ENCODE measurements at regions not wholly inside any gene's neighbourhood (a gene's known extent, or its start where the extent isn't known, plus 50 kb on each side); places are given as distances from the start of the nearest gene placed in this dataset.

GRCh38 chr2:160683206-160683605 lies 189.6 kb upstream of the RBMS1 start:
- Histone ChIP-seq H3K9me3 (ENCODE audit: control insufficient read depth in 1 of 2, low read length in 2 of 2) (no peaks in the 10 kb centered on the region), H3K36me3 (ENCODE audit: control insufficient read depth in 1 of 2, insufficient read depth in 2 of 2, low read length in 2 of 2) (no peaks in the 10 kb centered on the region), H3K27me3 (ENCODE audit: low read depth, low read length) (no peaks in the 10 kb centered on the region), H3K4me1 (ENCODE audit: control insufficient read depth in 1 of 2, insufficient read depth in 2 of 2, low read length in 2 of 2) (no peaks in the 10 kb centered on the region), H3K4me3 (ENCODE audit: low read depth in 1 of 2, low read length in 2 of 2) (no peak overlapping the region), H3K27ac (ENCODE audit: low read length) (no peak overlapping the region)

GRCh38 chr2:160687629-160688028 lies 194.0 kb upstream of the RBMS1 start:
- H3K9me3 ChIP-seq (ENCODE audit: control insufficient read depth in 1 of 2, low read length in 2 of 2) = no peaks in the 10 kb centered on the region
- no peaks in the 10 kb centered on the region for H3K4me1 ChIP-seq (ENCODE audit: control insufficient read depth in 1 of 2, insufficient read depth in 2 of 2, low read length in 2 of 2)
- no peaks in the 10 kb centered on the region for H3K27me3 ChIP-seq (ENCODE audit: low read depth, low read length)
- no peak overlapping the region for H3K27ac ChIP-seq (ENCODE audit: low read length)
- no peak overlapping the region for H3K4me3 ChIP-seq (ENCODE audit: low read depth in 1 of 2, low read length in 2 of 2)
- no peaks in the 10 kb centered on the region for H3K36me3 ChIP-seq (ENCODE audit: control insufficient read depth in 1 of 2, insufficient read depth in 2 of 2, low read length in 2 of 2)

- H3K4me3 ChIP-seq (ENCODE audit: low read depth in 1 of 2, low read length in 2 of 2) = no peak overlapping the region
- no peaks in the 10 kb centered on the region for H3K4me1 ChIP-seq (ENCODE audit: control insufficient read depth in 1 of 2, insufficient read depth in 2 of 2, low read length in 2 of 2)
- H3K36me3 ChIP-seq (ENCODE audit: control insufficient read depth in 1 of 2, insufficient read depth in 2 of 2, low read length in 2 of 2) = no peaks in the 10 kb centered on the region
- H3K27ac ChIP-seq (ENCODE audit: low read length) = no peak overlapping the region
- no peaks in the 10 kb centered on the region for H3K9me3 ChIP-seq (ENCODE audit: control insufficient read depth in 1 of 2, low read length in 2 of 2)
- no peaks in the 10 kb centered on the region for H3K27me3 ChIP-seq (ENCODE audit: low read depth, low read length)
Observed at GRCh38 chr2:160689441-160689840, 195.8 kb upstream of the RBMS1 start.

- H3K27ac ChIP-seq (ENCODE audit: low read length) = no peak overlapping the region
- no peak overlapping the region for H3K4me3 ChIP-seq (ENCODE audit: low read depth in 1 of 2, low read length in 2 of 2)
- H3K9me3 ChIP-seq (ENCODE audit: control insufficient read depth in 1 of 2, low read length in 2 of 2) = no peaks in the 10 kb centered on the region
- H3K36me3 ChIP-seq (ENCODE audit: control insufficient read depth in 1 of 2, insufficient read depth in 2 of 2, low read length in 2 of 2) = no peaks in the 10 kb centered on the region
- H3K4me1 ChIP-seq (ENCODE audit: control insufficient read depth in 1 of 2, insufficient read depth in 2 of 2, low read length in 2 of 2) = no peaks in the 10 kb centered on the region
- no peaks in the 10 kb centered on the region for H3K27me3 ChIP-seq (ENCODE audit: low read depth, low read length)
Observed at GRCh38 chr2:160694221-160694620, 200.6 kb upstream of the RBMS1 start.

GRCh38 chr2:160694631-160695030 lies 201.0 kb upstream of the RBMS1 start:
- no peaks in the 10 kb centered on the region for H3K36me3 ChIP-seq (ENCODE audit: control insufficient read depth in 1 of 2, insufficient read depth in 2 of 2, low read length in 2 of 2)
- no peak overlapping the region for H3K4me3 ChIP-seq (ENCODE audit: low read depth in 1 of 2, low read length in 2 of 2)

GRCh38 chr2:160695402-160696086 lies 201.9 kb upstream of the RBMS1 start:
- no peaks in the 10 kb centered on the region for H3K36me3 ChIP-seq (ENCODE audit: control insufficient read depth in 1 of 2, insufficient read depth in 2 of 2, low read length in 2 of 2)
- no peak overlapping the region for H3K27ac ChIP-seq (ENCODE audit: low read length)

More at GRCh38 chr2:160694631-160695030, 201.0 kb upstream of the RBMS1 start:
- Histone ChIP-seq H3K27ac (ENCODE audit: low read length) (no peak overlapping the region), H3K9me3 (ENCODE audit: control insufficient read depth in 1 of 2, low read length in 2 of 2) (no peaks in the 10 kb centered on the region), H3K27me3 (ENCODE audit: low read depth, low read length) (no peaks in the 10 kb centered on the region), H3K4me1 (ENCODE audit: control insufficient read depth in 1 of 2, insufficient read depth in 2 of 2, low read length in 2 of 2) (no peaks in the 10 kb centered on the region)

GRCh38 chr2:160696087-160696452 lies 202.5 kb upstream of the RBMS1 start:
- H3K27ac ChIP-seq (ENCODE audit: low read length) = no peak overlapping the region
- no peaks in the 10 kb centered on the region for H3K27me3 ChIP-seq (ENCODE audit: low read depth, low read length)
- no peaks in the 10 kb centered on the region for H3K36me3 ChIP-seq (ENCODE audit: control insufficient read depth in 1 of 2, insufficient read depth in 2 of 2, low read length in 2 of 2)
- no peaks in the 10 kb centered on the region for H3K4me1 ChIP-seq (ENCODE audit: control insufficient read depth in 1 of 2, insufficient read depth in 2 of 2, low read length in 2 of 2)
- H3K4me3 ChIP-seq (ENCODE audit: low read depth in 1 of 2, low read length in 2 of 2) = no peak overlapping the region
- no peaks in the 10 kb centered on the region for H3K9me3 ChIP-seq (ENCODE audit: control insufficient read depth in 1 of 2, low read length in 2 of 2)

More at GRCh38 chr2:160695402-160696086, 201.9 kb upstream of the RBMS1 start:
- Histone ChIP-seq H3K4me3 (ENCODE audit: low read depth in 1 of 2, low read length in 2 of 2) (no peak overlapping the region), H3K9me3 (ENCODE audit: control insufficient read depth in 1 of 2, low read length in 2 of 2) (no peaks in the 10 kb centered on the region), H3K27me3 (ENCODE audit: low read depth, low read length) (no peaks in the 10 kb centered on the region), H3K4me1 (ENCODE audit: control insufficient read depth in 1 of 2, insufficient read depth in 2 of 2, low read length in 2 of 2) (no peaks in the 10 kb centered on the region)

GRCh38 chr2:160697817-160698216 lies 204.2 kb upstream of the RBMS1 start:
- H3K27me3 ChIP-seq (ENCODE audit: low read depth, low read length) = no peaks in the 10 kb centered on the region
- peaks cover 0 to 3% of the 10 kb centered on the region in 2 donors for H3K4me1 ChIP-seq (ENCODE audit: control insufficient read depth in 1 of 2, insufficient read depth in 2 of 2, low read length in 2 of 2)
- no peak overlapping the region for H3K4me3 ChIP-seq (ENCODE audit: low read depth in 1 of 2, low read length in 2 of 2)
- H3K9me3 ChIP-seq (ENCODE audit: control insufficient read depth in 1 of 2, low read length in 2 of 2) = no peaks in the 10 kb centered on the region
- no peaks in the 10 kb centered on the region for H3K36me3 ChIP-seq (ENCODE audit: control insufficient read depth in 1 of 2, insufficient read depth in 2 of 2, low read length in 2 of 2)
- H3K27ac ChIP-seq (ENCODE audit: low read length) = no peak overlapping the region

- no peak overlapping the region for H3K4me3 ChIP-seq (ENCODE audit: low read depth in 1 of 2, low read length in 2 of 2)
- no peaks in the 10 kb centered on the region for H3K9me3 ChIP-seq (ENCODE audit: control insufficient read depth in 1 of 2, low read length in 2 of 2)
- H3K27me3 ChIP-seq (ENCODE audit: low read depth, low read length) = no peaks in the 10 kb centered on the region
- H3K27ac ChIP-seq (ENCODE audit: low read length) = no peak overlapping the region
- H3K4me1 ChIP-seq (ENCODE audit: control insufficient read depth in 1 of 2, insufficient read depth in 2 of 2, low read length in 2 of 2) = peaks cover 0 to 3% of the 10 kb centered on the region in 2 donors
- no peaks in the 10 kb centered on the region for H3K36me3 ChIP-seq (ENCODE audit: control insufficient read depth in 1 of 2, insufficient read depth in 2 of 2, low read length in 2 of 2)
Observed at GRCh38 chr2:160700021-160700814, 206.6 kb upstream of the RBMS1 start.

- Histone ChIP-seq H3K36me3 (ENCODE audit: control insufficient read depth in 1 of 2, insufficient read depth in 2 of 2, low read length in 2 of 2) (no peaks in the 10 kb centered on the region), H3K4me3 (ENCODE audit: low read depth in 1 of 2, low read length in 2 of 2) (no peak overlapping the region), H3K27ac (ENCODE audit: low read length) (no peak overlapping the region), H3K9me3 (ENCODE audit: control insufficient read depth in 1 of 2, low read length in 2 of 2) (no peaks in the 10 kb centered on the region), H3K27me3 (ENCODE audit: low read depth, low read length) (no peaks in the 10 kb centered on the region), H3K4me1 (ENCODE audit: control insufficient read depth in 1 of 2, insufficient read depth in 2 of 2, low read length in 2 of 2) (peaks cover 0 to 3% of the 10 kb centered on the region in 2 donors)
Observed at GRCh38 chr2:160701822-160702221, 208.2 kb upstream of the RBMS1 start.

GRCh38 chr2:160702754-160703153 lies 209.1 kb upstream of the RBMS1 start:
- no peaks in the 10 kb centered on the region for H3K27me3 ChIP-seq (ENCODE audit: low read depth, low read length)

More at GRCh38 chr2:160702754-160703153, 209.1 kb upstream of the RBMS1 start:
- H3K9me3 ChIP-seq (ENCODE audit: control insufficient read depth in 1 of 2, low read length in 2 of 2) = no peaks in the 10 kb centered on the region
- H3K4me3 ChIP-seq (ENCODE audit: low read depth in 1 of 2, low read length in 2 of 2) = no peak overlapping the region
- H3K4me1 ChIP-seq (ENCODE audit: control insufficient read depth in 1 of 2, insufficient read depth in 2 of 2, low read length in 2 of 2) = peaks cover 0 to 3% of the 10 kb centered on the region in 2 donors
- no peaks in the 10 kb centered on the region for H3K36me3 ChIP-seq (ENCODE audit: control insufficient read depth in 1 of 2, insufficient read depth in 2 of 2, low read length in 2 of 2)
- no peak overlapping the region for H3K27ac ChIP-seq (ENCODE audit: low read length)

Data from muscle layer of duodenum (tissue), 2 donors.